PC-9 (cell line): ENCODE measurements at regions not wholly inside any gene's neighbourhood (a gene's known extent, or its start where the extent isn't known, plus 50 kb on each side); places are given as distances from the start of the nearest gene placed in this dataset.

Experiments
- CTCF ChIP-seq: fragments of 200-600 bp; sonication (generic); conservative IDR thresholded peaks from 2 replicates; pipeline ENCODE4 v1.6.1; 2017; ENCODE audit warnings: mixed run types, antibody characterized with exemption, mild to moderate bottlenecking, moderate library complexity
- EZH2 ChIP-seq: fragments of 200-600 bp; sonication (generic); IDR thresholded peaks from 2 replicates; pipeline ENCODE4 v1.8.0; 2017; ENCODE audit warnings: antibody characterized with exemption, low read depth

- TF ChIP-seq CTCF (no peak), EZH2 (no peak)
Observed at GRCh38 chr20:56151834-56152233, 96.7 kb upstream of the MC3R start.
